K562 (cell line): ENCODE measurements at regions not wholly inside any gene's neighbourhood (a gene's known extent, or its start where the extent isn't known, plus 50 kb on each side); places are given as distances from the start of the nearest gene placed in this dataset.

Experiments used
- ATAC-seq: fragments of 200-7000 bp; cut with Tn5 transposase; 3 replicates; pipeline ENCODE4 v1.9.1; 2020; ENCODE audit warnings: moderate library complexity
- BruUV-seq: library from RNA; stranded (reverse); fragments of 400-500 nt; replicated peaks from 2 replicates; lab custom pipeline; 2021; lab: Mats Ljungman, UMichigan
- CTCF ChIA-PET: fragments of 300-600 bp; formaldehyde crosslinking; extraction: SDS; loops from one replicate; lab custom pipeline; 2021; ENCODE audit warnings: low intra/inter-chr PET ratio; lab: Yijun Ruan, JAX
- POLR2A ChIA-PET: fragments of 300-600, 350-650 bp; sonication (Branson Sonifier 250); formaldehyde crosslinking; extraction: SDS; loops from one replicate; lab custom pipeline; 2021; ENCODE audit warnings: antibody characterized with exemption, inconsistent platforms; lab: Yijun Ruan, JAX
- DNase-seq, 4 experiments: peaks; one replicate each; pipeline versions ENCODE4 v3.0.0 to v3.0.0-alpha.2; 2011 to 2018; ENCODE audit warnings: low spot score in 3 of 4, mixed read lengths in 3 of 4; ENCODE audit errors: extremely low read depth in 1 of 4
- FAIRE-seq: peaks from 2 replicates; lab custom pipeline; 2011; peaks lifted over from hg19 to GRCh38; lab: Jason Lieb, UNC
- H2AFZ ChIP-seq: 2 replicates; pipeline ENCODE4 v1.6.0; 2011; ENCODE audit warnings: low read depth, low read length, control low read depth, inconsistent platforms
- H3K27ac ChIP-seq: fragments of 200-600 bp; 3 replicates; pipeline ENCODE4 v1.8.0; 2011; ENCODE audit warnings: low read depth, mild to moderate bottlenecking, control low read depth, inconsistent platforms, low read length, moderate library complexity, mixed read lengths; ENCODE audit errors: extremely low read depth
- H3K27me3 ChIP-seq, 2 experiments: fragments of 300-600 bp in 1 of 2; 2 replicates in 1 of 2; 3 replicates in 1 of 2; pipeline versions ENCODE4 v1.6.0 to v1.8.0; 2011; ENCODE audit warnings: inconsistent platforms in 2 of 2, low read length in 2 of 2, mild to moderate bottlenecking in 1 of 2, mixed read lengths in 1 of 2, moderate library complexity in 1 of 2; ENCODE audit not compliant: control insufficient read depth in 2 of 2, insufficient read depth in 2 of 2
- H3K36me3 ChIP-seq: fragments of 300-600 bp; 3 replicates; pipeline ENCODE4 v1.8.0; 2011; ENCODE audit warnings: mild to moderate bottlenecking, low read length, inconsistent platforms; ENCODE audit not compliant: control insufficient read depth, insufficient read depth
- H3K4me1 ChIP-seq, 2 experiments: fragments of 200-600 bp in 1 of 2; replicated peaks in 1 of 2; 2 replicates in 1 of 2; 3 replicates in 1 of 2; pipeline versions ENCODE4 v1.5.1 to v1.8.0; 2011; ENCODE audit warnings: inconsistent platforms in 2 of 2, low read length in 2 of 2, mild to moderate bottlenecking in 1 of 2, mixed read lengths in 1 of 2, moderate library complexity in 1 of 2; ENCODE audit not compliant: control insufficient read depth in 2 of 2, insufficient read depth in 2 of 2
- H3K4me2 ChIP-seq: 2 replicates; pipeline ENCODE4 v1.6.1; 2011; ENCODE audit warnings: low read length, control low read depth, inconsistent platforms, mixed read lengths; ENCODE audit not compliant: insufficient read depth
- H3K4me3 ChIP-seq: fragments of 200-600 bp; sonication (generic), shearing (Covaris generic); 2 replicates; pipeline ENCODE4 v1.5.1; 2016; ENCODE audit warnings: control low read depth, inconsistent platforms
- H3K79me2 ChIP-seq: fragments of 200-600 bp; 3 replicates; pipeline ENCODE4 v1.8.0; 2011; ENCODE audit warnings: low read length, inconsistent platforms; ENCODE audit not compliant: control insufficient read depth, insufficient read depth
- H3K9ac ChIP-seq, 2 experiments: 2 replicates each; pipeline versions ENCODE4 v1.6.0 to v1.6.1; 2011; ENCODE audit warnings: low read depth in 2 of 2, low read length in 2 of 2, control low read depth in 1 of 2, inconsistent platforms in 1 of 2, mild to moderate bottlenecking in 1 of 2, mixed read lengths in 1 of 2; ENCODE audit not compliant: insufficient read depth in 1 of 2
- H3K9me1 ChIP-seq: one replicate; pipeline ENCODE4 v1.6.0; 2011; ENCODE audit warnings: inconsistent platforms, mild to moderate bottlenecking, low read length, moderate library complexity; ENCODE audit not compliant: control insufficient read depth, insufficient read depth
- H3K9me3 ChIP-seq: replicated peaks from 2 replicates; pipeline ENCODE4 v1.5.1; 2011; ENCODE audit warnings: low read depth, low read length, inconsistent platforms; ENCODE audit not compliant: control insufficient read depth, insufficient read depth
- H4K20me1 ChIP-seq: replicated peaks from 2 replicates; pipeline ENCODE4 v1.6.1; 2011; ENCODE audit warnings: low read length, inconsistent platforms, mixed read lengths; ENCODE audit not compliant: control insufficient read depth, insufficient read depth
- AFF1 ChIP-seq, 2 experiments: fragments of 450-650 bp; IDR thresholded peaks; 2 replicates each; pipeline ENCODE4 v1.6.1; 2018; ENCODE audit warnings: mild to moderate bottlenecking in 2 of 2, low read depth in 1 of 2; ENCODE audit not compliant: partially characterized antibody in 2 of 2
- BCLAF1 ChIP-seq, 2 experiments: fragments of 450-650 bp in 1 of 2; IDR thresholded peaks; 2 replicates each; pipeline ENCODE4 v1.6.1; 2011 to 2017; ENCODE audit warnings: low read depth in 2 of 2, antibody characterized with exemption in 1 of 2, borderline replicate concordance in 1 of 2, low read length in 1 of 2, mild to moderate bottlenecking in 1 of 2, mixed read lengths in 1 of 2; ENCODE audit not compliant: control insufficient read depth in 1 of 2
- CHD1 ChIP-seq: fragments of 200-600 bp; sonication (generic); IDR thresholded peaks from one replicate; pipeline ENCODE4 v1.6.1; 2012; ENCODE audit warnings: mild to moderate bottlenecking, moderate library complexity, low read length, inconsistent platforms
- CXXC5 ChIP-seq: fragments of 250-450 bp; sonication (Bioruptor Pico); IDR thresholded peaks from 2 replicates; pipeline ENCODE4 v1.8.0; 2022; ENCODE audit warnings: inconsistent platforms, mild to moderate bottlenecking, moderate library complexity
- DACH1 ChIP-seq: fragments of 450-650 bp; IDR thresholded peaks from 2 replicates; pipeline ENCODE4 v1.6.1; 2018; ENCODE audit not compliant: partially characterized antibody
- EP300 ChIP-seq: IDR thresholded peaks from 2 replicates; pipeline ENCODE4 v1.6.1; 2012; ENCODE audit warnings: low read length, improper control_type of control experiment
- GABPB2 ChIP-seq: fragments of 250-450 bp; sonication (Bioruptor Pico); conservative IDR thresholded peaks from 2 replicates; pipeline ENCODE4 v1.5.1; 2021; ENCODE audit warnings: mild to moderate bottlenecking
- ILF3 ChIP-seq: fragments of 450-650 bp; IDR thresholded peaks from 2 replicates; pipeline ENCODE4 v1.6.1; 2018; ENCODE audit warnings: antibody characterized with exemption, mild to moderate bottlenecking, moderate library complexity, borderline replicate concordance
- PRMT5 ChIP-seq: sonication (generic); formaldehyde crosslinking; IDR thresholded peaks from 2 replicates; pipeline ENCODE4 v1.5.0; 2020; ENCODE audit warnings: missing genetic modification reagents
- RBM34 ChIP-seq: fragments of 200-400 bp; formaldehyde crosslinking; IDR thresholded peaks from 2 replicates; pipeline ENCODE4 v1.6.1; 2018; ENCODE audit warnings: low read length, borderline replicate concordance; ENCODE audit not compliant: insufficient read depth
- SMAD1 ChIP-seq: fragments of 150-350 bp; IDR thresholded peaks from 2 replicates; pipeline ENCODE4 v1.6.1; 2014; ENCODE audit warnings: low read length, low read depth; ENCODE audit not compliant: partially characterized antibody
- SMARCB1 ChIP-seq: IDR thresholded peaks from 2 replicates; pipeline ENCODE4 v1.6.1; 2011; ENCODE audit warnings: improper control_type of control experiment, low read depth; ENCODE audit not compliant: insufficient read length
- TAL1 ChIP-seq: fragments of 450-650 bp; IDR thresholded peaks from 2 replicates; pipeline ENCODE4 v1.6.1; 2016; ENCODE audit warnings: mild to moderate bottlenecking
- TARDBP ChIP-seq: fragments of 450-650 bp; IDR thresholded peaks from 2 replicates; pipeline ENCODE4 v1.6.1; 2016
- TEAD2 ChIP-seq: fragments of 450-650 bp; IDR thresholded peaks from 2 replicates; pipeline ENCODE4 v1.6.1; 2016; ENCODE audit warnings: missing genetic modification characterization, control low read depth, missing compliant biosample characterization
- TRIM24 ChIP-seq, 2 experiments: fragments of 450-650 bp; IDR thresholded peaks; 2 replicates each; pipeline ENCODE4 v1.6.1; 2016
- U2AF1 ChIP-seq: fragments of 200-400 bp; formaldehyde crosslinking; optimal IDR thresholded peaks from 2 replicates; pipeline ENCODE3; 2017; ENCODE audit warnings: mild to moderate bottlenecking, low read depth, low read length, moderate library complexity
- ZNF212 ChIP-seq: fragments of 450-650 bp; formaldehyde crosslinking; IDR thresholded peaks from 2 replicates; pipeline ENCODE4 v1.4.0; 2020; ENCODE audit warnings: mild to moderate bottlenecking
- ZNF561 ChIP-seq: fragments of 450-650 bp; formaldehyde crosslinking; conservative IDR thresholded peaks from 2 replicates; pipeline ENCODE4 v1.4.0; 2020; ENCODE audit warnings: mild to moderate bottlenecking, moderate library complexity
- WGBS: fragments of 100-300 bp; shearing (Covaris generic); methylation state at CpG from one replicate; pipeline ENCODE4 v1.1.6; 2016; ENCODE audit warnings: low coverage, mixed read lengths; ENCODE audit not compliant: insufficient coverage; ENCODE audit errors: missing lambda C conversion rate; 5-methylcytosine and 5-hydroxymethylcytosine counted together
- in situ Hi-C: fragments of 300-500 bp; cut with MboI; formaldehyde crosslinking; loops from 4 replicates; pipeline ENCODE4 v1.15.0; 2018; ENCODE audit warnings: inconsistent platforms, mixed read lengths
- intact Hi-C: fragments of 100-400 bp; cut with micrococcal nuclease; formaldehyde crosslinking; loops from 2 replicates; pipeline ENCODE4 v1.14.2; 2022

GRCh38 chr4:71239365-71239764 lies 99.5 kb upstream of the SLC4A4 start:
- Histone ChIP-seq H3K9ac (no peak overlapping the region), H3K9me1 (no peaks in the 10 kb centered on the region), H3K4me1 (no peaks in the 10 kb centered on the region), H2AFZ (no peak overlapping the region), H3K27ac (no peak overlapping the region), H3K27me3 (peaks cover 2 to 11% of the 10 kb centered on the region in 2 experiments; a peak in 2 of 5 replicates), H3K79me2 (no peaks in the 10 kb centered on the region), H3K9me3 (no peaks in the 10 kb centered on the region), H3K4me3 (no peak overlapping the region), H3K4me2 (no peak overlapping the region), H4K20me1 (no peaks in the 10 kb centered on the region), H3K36me3 (no peaks in the 10 kb centered on the region)
- no peak for FAIRE-seq
- BruUV-seq = no TSS peak
- intact Hi-C loops = no loop called here
- ChIA-PET CTCF (no interaction called here), POLR2A (interaction anchor here (0.7 kb wide), 1 partner anchor 185 kb away, joined by 3 read pairs; no protein-coding TSS in a partner anchor)
- 0% methylated on average over 2 of the region's 2 CpGs for WGBS
- ATAC-seq = no peak
- no peak for DNase-seq
- in situ Hi-C loops = no loop called here
- TF ChIP-seq SMAD1 = no peak
- TF ChIP-seq GABPB2 (CRISPR knock-in tag) = no peak
- no peak for TF ChIP-seq TEAD2
- no peak for TF ChIP-seq EP300
- TF ChIP-seq BCLAF1 (IDR thresholded peaks at IDR 0.05; ENCODE audit: borderline replicate concordance in 1 of 2, control insufficient read depth in 1 of 2, low read depth in 2 of 2, low read length in 1 of 2) = no peak
- no peak for TF ChIP-seq TRIM24 (IDR thresholded peaks at IDR 0.05)
- TF ChIP-seq TAL1 = no peak
- no peak for TF ChIP-seq ZNF212 (CRISPR knock-in tag)
- TF ChIP-seq SMARCB1 = no peak
- TF ChIP-seq ILF3 = no peak
- no peak for TF ChIP-seq PRMT5 (CRISPR knock-in tag)
- TF ChIP-seq TARDBP = no peak
- no peak for TF ChIP-seq CHD1
- TF ChIP-seq RBM34 = no peak
- no peak for TF ChIP-seq DACH1
- no peak for TF ChIP-seq ZNF561 (CRISPR knock-in tag)
- no peak for TF ChIP-seq AFF1 (IDR thresholded peaks at IDR 0.05; ENCODE audit: low read depth in 1 of 2, partially characterized antibody in 2 of 2)
- TF ChIP-seq CXXC5 = no peak
- no peak for TF ChIP-seq U2AF1
